ENCODE measurements at regions not wholly inside any gene's neighbourhood (a gene's known extent, or its start where the extent isn't known, plus 50 kb on each side); places are given as distances from the start of the nearest gene placed in this dataset.
"Not testable (repeated sequence)": the region's sequence is repeated elsewhere in the genome, so short reads cannot be mapped to it uniquely, and the experiment has no call there.

GRCh38 chr14:27605282-27605681 is 1007.4 kb upstream of the NOVA1 start:
- no peak for DNase-seq (ENCODE audit: low spot score)

- no peak for DNase-seq (ENCODE audit: low spot score)
These were observed 1010.5 kb upstream of the NOVA1 start for GRCh38 chr14:27608377-27608776.

GRCh38 chr14:27612121-27612520 is 1014.3 kb upstream of the NOVA1 start:
- DNase-seq (ENCODE audit: low spot score) = no peak

- no peak for DNase-seq (ENCODE audit: low spot score)
These were observed 1015.3 kb upstream of the NOVA1 start for GRCh38 chr14:27613102-27613501.

GRCh38 chr14:27623782-27624181 is 1025.9 kb upstream of the NOVA1 start:
- no peak for DNase-seq (ENCODE audit: low spot score)

- DNase-seq (ENCODE audit: low spot score) = no peak
These were observed 1036.5 kb upstream of the NOVA1 start for GRCh38 chr14:27634056-27634970.

- not testable (repeated sequence) for DNase-seq (ENCODE audit: low spot score)
These were observed 1042.9 kb upstream of the NOVA1 start for GRCh38 chr14:27640688-27641087.

GRCh38 chr14:27642251-27642866 is 1044.5 kb upstream of the NOVA1 start:
- DNase-seq (ENCODE audit: low spot score) = no peak

GRCh38 chr14:27660683-27661082 is 1062.8 kb upstream of the NOVA1 start:
- DNase-seq (ENCODE audit: low spot score) = no peak

GRCh38 chr14:27668531-27668930 is 1070.7 kb upstream of the NOVA1 start:
- DNase-seq (ENCODE audit: low spot score) = no peak

- DNase-seq (ENCODE audit: low spot score) = no peak
These were observed 1074.2 kb upstream of the NOVA1 start for GRCh38 chr14:27672047-27672446.

- DNase-seq (ENCODE audit: low spot score) = not testable (repeated sequence)
These were observed 1075.2 kb upstream of the NOVA1 start for GRCh38 chr14:27672811-27673737.

- DNase-seq (ENCODE audit: low spot score) = no peak
These were observed 1080.5 kb upstream of the FOXG1 start for GRCh38 chr14:27686137-27686536.

GRCh38 chr14:27688841-27689444 is 1077.6 kb upstream of the FOXG1 start:
- no peak for DNase-seq (ENCODE audit: low spot score)

GRCh38 chr14:27712364-27712763 is 1054.2 kb upstream of the FOXG1 start:
- DNase-seq (ENCODE audit: low spot score) = no peak

GRCh38 chr14:27715561-27715960 is 1051.0 kb upstream of the FOXG1 start:
- DNase-seq (ENCODE audit: low spot score) = no peak

GRCh38 chr14:27721760-27722159 is 1044.8 kb upstream of the FOXG1 start:
- DNase-seq (ENCODE audit: low spot score) = no peak

GRCh38 chr14:27725482-27725881 is 1041.1 kb upstream of the FOXG1 start:
- no peak for DNase-seq (ENCODE audit: low spot score)

GRCh38 chr14:27727251-27727770 is 1039.3 kb upstream of the FOXG1 start:
- no peak for DNase-seq (ENCODE audit: low spot score)

- DNase-seq (ENCODE audit: low spot score) = no peak
These were observed 1036.4 kb upstream of the FOXG1 start for GRCh38 chr14:27730204-27730603.

- DNase-seq (ENCODE audit: low spot score) = no peak
These were observed 1026.9 kb upstream of the FOXG1 start for GRCh38 chr14:27739657-27740156.
